Left lung (tissue), 4 donors: ENCODE measurements at regions not wholly inside any gene's neighbourhood (a gene's known extent, or its start where the extent isn't known, plus 50 kb on each side); places are given as distances from the start of the nearest gene placed in this dataset.

ENCODE experiments used
- ATAC-seq: fragments of 200-7000 bp; cut with Tn5 transposase; one replicate; pipeline ENCODE4 v1.9.1; 2020; ENCODE audit warnings: moderate library complexity
- DNase-seq, 4 donors: peaks; one replicate each; pipeline ENCODE4 v3.0.0-alpha.2; 2013 to 2020
- H3K27ac ChIP-seq, 2 donors: fragments of 200-600 bp; sonication (generic) in 1 of 2; one replicate each; pipeline versions ENCODE4 v1.5.0 to v1.8.0; 2020 to 2021
- H3K27me3 ChIP-seq, 2 donors: fragments of 200-600 bp; sonication (generic) in 1 of 2; one replicate each; pipeline versions ENCODE4 v1.5.0 to v1.8.0; 2020 to 2021
- H3K36me3 ChIP-seq, 2 donors: fragments of 200-600 bp; sonication (generic) in 1 of 2; one replicate each; pipeline versions ENCODE4 v1.5.0 to v1.8.0; 2020 to 2021
- H3K4me1 ChIP-seq, 2 donors: fragments of 200-600 bp; one replicate each; pipeline ENCODE4 v1.8.0; 2021
- H3K4me3 ChIP-seq, 2 donors: fragments of 200-600 bp; sonication (generic) in 1 of 2; one replicate each; pipeline versions ENCODE4 v1.5.0 to v1.8.0; 2020 to 2021; ENCODE audit warnings: mild to moderate bottlenecking in 1 of 2
- H3K9me3 ChIP-seq, 2 donors: fragments of 200-600 bp; sonication (generic) in 1 of 2; one replicate each; pipeline versions ENCODE4 v1.5.0 to v1.8.0; 2020 to 2021
- intact Hi-C, 2 donors: fragments of 100-400 bp; cut with DNase I; formaldehyde crosslinking; loops; one replicate each; pipeline versions ENCODE4 v1.11.2 to v1.14.2; 2022
- TF ChIP-seq, protein P1 (sequence below), 2 donors: fragments of 200-600 bp; sonication (generic) in 1 of 2; IDR thresholded peaks; one replicate each; pipeline versions ENCODE4 v1.5.0 to v1.8.0; 2021; ENCODE audit warnings: antibody characterized with exemption in 2 of 2
- donor health status: DM: no; HTN: yes; CAD: no.
- donor health status: DM: no; HTN: no; CAD: no.

DNA sequence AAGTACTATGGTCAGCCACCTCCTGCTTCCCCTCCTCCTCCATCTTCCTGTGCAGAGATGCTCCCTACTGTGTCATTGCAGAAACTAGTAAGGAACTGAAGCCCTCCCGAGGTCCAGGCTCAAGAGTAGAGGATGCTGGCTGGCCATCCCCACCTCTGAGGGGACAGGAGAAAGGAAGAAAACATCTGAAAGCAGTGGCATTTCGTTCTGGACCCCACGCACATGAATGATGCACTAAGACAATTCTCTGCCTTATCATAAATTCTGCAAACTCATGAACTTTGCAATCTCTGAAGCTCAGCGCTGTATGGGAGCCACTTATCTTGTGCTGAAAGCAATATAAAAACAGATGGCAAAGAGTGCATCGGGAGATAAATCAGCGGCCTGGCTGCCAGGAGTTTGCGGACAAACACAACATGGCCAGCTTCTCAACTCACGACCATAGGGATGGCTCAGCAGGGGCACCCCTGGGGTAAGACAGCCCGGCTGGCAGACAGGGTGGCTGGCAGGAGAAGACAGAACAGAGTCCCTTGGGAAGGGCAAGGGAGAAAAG is 306.4 kb downstream of the NXPE2 start:
- DNase-seq (no peak), ATAC-seq (no peak)
- no peaks in the 10 kb centered on the region for H3K4me1 ChIP-seq

DNA sequence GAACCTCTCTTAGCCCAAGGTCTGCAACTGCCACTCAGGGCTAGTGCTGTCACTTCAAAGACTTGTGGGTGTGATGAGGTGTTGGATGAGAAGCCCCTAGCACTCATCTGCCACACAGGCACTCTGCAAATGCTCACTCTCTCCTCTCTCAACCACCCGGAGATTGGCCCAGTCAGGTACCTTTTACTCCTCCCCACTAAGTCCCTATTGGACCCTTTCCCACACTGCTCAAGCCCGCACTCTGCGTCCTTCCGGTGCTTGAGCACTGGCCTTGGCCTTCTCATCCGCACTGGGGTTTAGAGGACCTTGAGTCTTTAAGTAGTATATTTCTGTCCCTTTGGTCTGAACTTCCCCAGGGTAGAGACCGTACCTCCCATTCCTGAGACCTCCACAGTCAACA is 308.0 kb downstream of the NXPE2 start:
- DNase-seq (no peak), ATAC-seq (no peak)
- no peak overlapping the region for H3K4me3 ChIP-seq
- H3K27me3 ChIP-seq, result no peaks in the 10 kb centered on the region
- intact Hi-C loops, result no loop called here
- TF ChIP-seq, protein P1, sequence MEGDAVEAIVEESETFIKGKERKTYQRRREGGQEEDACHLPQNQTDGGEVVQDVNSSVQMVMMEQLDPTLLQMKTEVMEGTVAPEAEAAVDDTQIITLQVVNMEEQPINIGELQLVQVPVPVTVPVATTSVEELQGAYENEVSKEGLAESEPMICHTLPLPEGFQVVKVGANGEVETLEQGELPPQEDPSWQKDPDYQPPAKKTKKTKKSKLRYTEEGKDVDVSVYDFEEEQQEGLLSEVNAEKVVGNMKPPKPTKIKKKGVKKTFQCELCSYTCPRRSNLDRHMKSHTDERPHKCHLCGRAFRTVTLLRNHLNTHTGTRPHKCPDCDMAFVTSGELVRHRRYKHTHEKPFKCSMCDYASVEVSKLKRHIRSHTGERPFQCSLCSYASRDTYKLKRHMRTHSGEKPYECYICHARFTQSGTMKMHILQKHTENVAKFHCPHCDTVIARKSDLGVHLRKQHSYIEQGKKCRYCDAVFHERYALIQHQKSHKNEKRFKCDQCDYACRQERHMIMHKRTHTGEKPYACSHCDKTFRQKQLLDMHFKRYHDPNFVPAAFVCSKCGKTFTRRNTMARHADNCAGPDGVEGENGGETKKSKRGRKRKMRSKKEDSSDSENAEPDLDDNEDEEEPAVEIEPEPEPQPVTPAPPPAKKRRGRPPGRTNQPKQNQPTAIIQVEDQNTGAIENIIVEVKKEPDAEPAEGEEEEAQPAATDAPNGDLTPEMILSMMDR (IDR thresholded peaks at IDR 0.05), result no peak
- no peaks in the 10 kb centered on the region for H3K4me1 ChIP-seq
- H3K36me3 ChIP-seq, result no peaks in the 10 kb centered on the region
- H3K9me3 ChIP-seq, result no peaks in the 10 kb centered on the region
- no peak overlapping the region for H3K27ac ChIP-seq

More for the DNA sequence above, 306.4 kb downstream of the NXPE2 start:
- Histone ChIP-seq H3K9me3 (no peaks in the 10 kb centered on the region), H3K27ac (no peak overlapping the region), H3K27me3 (no peaks in the 10 kb centered on the region), H3K4me3 (no peak overlapping the region), H3K36me3 (no peaks in the 10 kb centered on the region)
- TF ChIP-seq, protein P1 (IDR thresholded peaks at IDR 0.05), result no peak
- intact Hi-C loops, result no loop called here

DNA sequence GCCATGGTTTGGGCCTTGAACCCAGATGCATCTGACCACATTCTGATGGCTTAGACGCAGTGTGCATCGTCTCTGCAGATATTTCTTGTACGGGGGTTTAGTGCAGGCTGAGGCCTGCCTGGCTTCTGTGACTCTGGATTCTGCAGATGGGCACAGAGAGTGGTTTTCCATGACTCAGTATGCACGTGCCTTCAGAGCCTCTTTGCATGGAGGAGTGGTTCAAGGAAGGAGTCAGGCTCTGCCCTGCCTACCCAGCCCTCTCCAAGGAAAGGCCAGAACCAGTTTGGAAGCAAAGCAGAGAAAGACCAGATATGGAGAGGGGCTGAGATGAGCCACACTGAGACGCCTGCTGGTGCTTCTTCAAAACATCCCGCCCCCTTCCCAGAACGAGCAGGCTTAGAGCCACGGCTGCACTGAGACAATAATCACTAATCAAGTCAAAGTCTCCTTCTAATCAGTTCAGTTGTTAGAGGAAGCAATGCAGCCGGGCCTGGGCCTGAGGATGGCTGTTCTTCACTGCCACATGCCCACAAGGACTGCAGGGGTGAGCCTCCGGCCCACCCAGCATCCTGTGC is 308.9 kb downstream of the NXPE2 start:
- H3K4me3 ChIP-seq, result no peak overlapping the region
- H3K4me1 ChIP-seq, result no peaks in the 10 kb centered on the region
- H3K36me3 ChIP-seq, result no peaks in the 10 kb centered on the region
- H3K9me3 ChIP-seq, result no peaks in the 10 kb centered on the region
- H3K27ac ChIP-seq, result no peak overlapping the region
- TF ChIP-seq, protein P1 (IDR thresholded peaks at IDR 0.05), result no peak
- intact Hi-C loops, result no loop called here
- DNase-seq (no peak), ATAC-seq (no peak)
- H3K27me3 ChIP-seq, result no peaks in the 10 kb centered on the region

DNA sequence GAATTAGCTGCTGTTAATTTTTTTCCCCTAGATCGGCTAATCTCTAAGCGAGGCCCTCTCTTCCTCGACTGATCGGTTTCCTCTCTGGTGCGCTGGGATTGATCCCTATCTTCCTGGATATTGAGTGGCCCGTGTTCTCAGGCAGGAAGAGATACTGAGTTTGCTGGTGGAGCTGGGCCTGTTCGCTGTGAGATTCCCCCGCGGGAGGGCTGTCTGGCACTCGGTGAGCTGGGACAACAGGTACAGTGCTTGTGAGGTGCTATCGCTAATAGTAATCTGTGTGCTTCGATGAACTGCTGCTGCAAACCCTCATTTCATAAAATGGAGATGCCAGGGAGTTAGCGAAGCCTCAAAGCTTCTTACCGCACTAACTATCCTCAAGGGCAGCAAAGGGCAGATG is 310.3 kb downstream of the NXPE2 start:
- Histone ChIP-seq H3K36me3 (no peaks in the 10 kb centered on the region), H3K4me3 (no peak overlapping the region), H3K4me1 (no peaks in the 10 kb centered on the region), H3K27ac (no peak overlapping the region), H3K9me3 (no peaks in the 10 kb centered on the region), H3K27me3 (no peaks in the 10 kb centered on the region)
- no peak for ATAC-seq
- DNase-seq, result no peak
- intact Hi-C loops, result no loop called here
- TF ChIP-seq, protein P1 (IDR thresholded peaks at IDR 0.05), result no peak

DNA sequence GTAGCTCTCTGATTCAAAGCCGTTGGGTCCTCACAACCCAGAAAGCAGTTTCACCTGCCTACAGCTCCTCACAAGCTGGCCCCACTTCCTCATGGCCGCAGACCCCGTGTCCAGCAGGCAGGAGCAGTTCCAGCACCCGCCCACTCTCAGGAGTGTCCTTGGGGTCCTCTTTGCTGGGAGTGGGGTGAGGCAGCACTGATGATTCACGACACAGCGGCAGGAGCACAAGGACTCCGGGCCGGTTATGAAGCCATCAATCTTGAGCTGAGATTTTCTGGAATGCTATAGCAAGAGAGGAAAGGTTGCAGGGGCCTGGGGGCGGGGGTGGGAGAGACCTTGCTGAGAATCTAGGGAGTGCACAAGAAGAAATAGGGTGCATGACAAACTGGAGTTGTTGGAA is 311.2 kb downstream of the NXPE2 start:
- intact Hi-C loops, result no loop called here
- DNase-seq, result no peak
- H3K27me3 ChIP-seq, result no peaks in the 10 kb centered on the region

More for the DNA sequence above, 311.2 kb downstream of the NXPE2 start:
- Histone ChIP-seq H3K27ac (no peak overlapping the region), H3K36me3 (no peaks in the 10 kb centered on the region), H3K4me3 (no peak overlapping the region), H3K4me1 (no peaks in the 10 kb centered on the region), H3K9me3 (no peaks in the 10 kb centered on the region)
- TF ChIP-seq, protein P1 (IDR thresholded peaks at IDR 0.05), result no peak
- ATAC-seq, result no peak
